ENCODE measurements at regions not wholly inside any gene's neighbourhood (a gene's known extent, or its start where the extent isn't known, plus 50 kb on each side); places are given as distances from the start of the nearest gene placed in this dataset.

- TF ChIP-seq EZH2 (IDR thresholded peaks at IDR 0.05; ENCODE audit: low read length): no peak
- TF ChIP-seq, protein P1, sequence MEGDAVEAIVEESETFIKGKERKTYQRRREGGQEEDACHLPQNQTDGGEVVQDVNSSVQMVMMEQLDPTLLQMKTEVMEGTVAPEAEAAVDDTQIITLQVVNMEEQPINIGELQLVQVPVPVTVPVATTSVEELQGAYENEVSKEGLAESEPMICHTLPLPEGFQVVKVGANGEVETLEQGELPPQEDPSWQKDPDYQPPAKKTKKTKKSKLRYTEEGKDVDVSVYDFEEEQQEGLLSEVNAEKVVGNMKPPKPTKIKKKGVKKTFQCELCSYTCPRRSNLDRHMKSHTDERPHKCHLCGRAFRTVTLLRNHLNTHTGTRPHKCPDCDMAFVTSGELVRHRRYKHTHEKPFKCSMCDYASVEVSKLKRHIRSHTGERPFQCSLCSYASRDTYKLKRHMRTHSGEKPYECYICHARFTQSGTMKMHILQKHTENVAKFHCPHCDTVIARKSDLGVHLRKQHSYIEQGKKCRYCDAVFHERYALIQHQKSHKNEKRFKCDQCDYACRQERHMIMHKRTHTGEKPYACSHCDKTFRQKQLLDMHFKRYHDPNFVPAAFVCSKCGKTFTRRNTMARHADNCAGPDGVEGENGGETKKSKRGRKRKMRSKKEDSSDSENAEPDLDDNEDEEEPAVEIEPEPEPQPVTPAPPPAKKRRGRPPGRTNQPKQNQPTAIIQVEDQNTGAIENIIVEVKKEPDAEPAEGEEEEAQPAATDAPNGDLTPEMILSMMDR (optimal IDR thresholded peaks at IDR 0.05 in 1 of 3, IDR thresholded peaks at IDR 0.05 in 1 of 3, conservative IDR thresholded peaks at IDR 0.05 in 1 of 3; ENCODE audit: extremely low read depth in 1 of 3, insufficient read depth in 2 of 3, low read length in 3 of 3): no peak
These were observed 247.1 kb upstream of the SIX2 start for GRCh38 chr2:45256173-45256866.

Measured in keratinocyte (primary cell).